Hepatocyte (in vitro differentiated cells): ENCODE measurements at regions not wholly inside any gene's neighbourhood (a gene's known extent, or its start where the extent isn't known, plus 50 kb on each side); places are given as distances from the start of the nearest gene placed in this dataset.

Experiments
- CTCF ChIP-seq: fragments of 200-600 bp; sonication (generic); IDR thresholded peaks from 2 replicates; pipeline ENCODE4 v1.5.1; 2016; ENCODE audit warnings: antibody characterized with exemption, mild to moderate bottlenecking; ENCODE audit not compliant: poor library complexity
- EZH2 ChIP-seq: fragments of 200-600 bp; sonication (generic); IDR thresholded peaks from 2 replicates; pipeline ENCODE4 v1.6.1; 2016; ENCODE audit warnings: antibody characterized with exemption, mild to moderate bottlenecking, borderline replicate concordance

- TF ChIP-seq CTCF (no peak), EZH2 (no peak)
Measured at GRCh38 chrX:127190381-127190780, 370.9 kb downstream of the PRR32 start.
